CD4-positive, alpha-beta T cell treated with Interleukin-4 for 1 hour (primary cell): ENCODE measurements at regions not wholly inside any gene's neighbourhood (a gene's known extent, or its start where the extent isn't known, plus 50 kb on each side); places are given as distances from the start of the nearest gene placed in this dataset.
A peak's percentile ranks its signal among the peaks of the same experiment; 100 is the strongest.

Source experiments
- DNase-seq, 2 donors: peaks; one replicate each; pipeline ENCODE4 v3.0.0-alpha.2; 2020 to 2022

DNA sequence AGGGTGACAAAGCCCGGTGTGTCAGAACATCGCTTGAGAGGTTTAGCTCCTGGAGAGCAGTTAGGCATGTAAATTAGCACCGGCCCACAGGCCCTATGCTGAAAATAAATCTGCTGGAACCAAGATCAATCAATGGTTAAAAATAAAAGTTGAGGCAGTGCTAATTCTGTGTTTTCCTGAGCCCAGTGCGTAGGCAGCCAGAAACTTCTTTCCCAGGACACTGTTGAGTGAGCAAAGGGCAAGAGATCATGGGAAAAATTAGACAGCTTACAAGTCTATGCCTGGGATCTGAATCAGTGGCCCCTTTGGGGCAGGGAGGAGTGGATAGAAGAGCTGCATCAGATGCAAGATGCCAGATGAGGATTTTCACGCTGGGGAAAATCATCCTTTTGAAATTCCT, 539.2 kb downstream of the BUD13 start:
- DNase-seq = no peak

DNA sequence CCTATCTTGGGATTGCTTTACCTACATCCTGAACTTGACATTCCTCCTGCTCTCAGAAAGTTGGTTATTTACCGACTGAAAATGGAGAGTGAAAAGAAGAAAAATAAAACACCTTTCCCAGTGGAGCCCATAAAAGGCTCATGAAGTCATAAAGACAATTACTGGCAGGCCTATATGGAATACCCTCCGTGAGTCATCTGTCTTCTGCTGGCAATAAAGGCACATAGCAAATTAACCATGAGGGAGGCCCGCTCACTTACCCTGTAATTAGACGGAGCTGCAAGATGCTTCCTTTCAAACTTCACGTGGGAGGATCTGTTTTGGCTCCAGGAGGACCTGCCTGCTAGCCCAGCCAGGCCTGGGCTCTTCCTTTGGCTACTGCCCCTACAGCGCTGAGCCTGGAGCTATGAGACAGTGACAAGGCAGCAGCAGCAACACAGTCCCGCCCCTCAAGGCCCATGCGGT, 540.4 kb downstream of the BUD13 start:
- no peak for DNase-seq

DNA sequence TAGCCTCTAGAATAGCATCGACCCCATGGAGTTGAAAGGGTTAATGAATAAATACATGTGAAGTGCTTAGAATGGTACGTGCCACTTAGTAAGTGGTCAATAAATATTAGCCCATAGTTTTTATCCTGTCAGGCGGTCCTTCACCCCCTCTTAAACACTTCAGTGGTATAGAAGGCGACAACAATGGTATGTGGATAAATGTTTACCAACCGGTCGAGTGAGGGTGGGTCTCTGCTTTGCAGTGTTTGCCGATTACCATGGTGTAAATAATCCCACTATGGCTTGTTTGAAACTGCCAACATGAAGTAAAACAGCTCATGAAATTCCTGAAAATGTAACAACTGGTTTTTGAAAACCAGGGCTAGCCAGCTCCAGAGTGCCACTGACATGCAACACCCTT, 541.2 kb downstream of the BUD13 start:
- DNase-seq = no peak

- no peak for DNase-seq
Measured at GRCh38 chr11:116230438-116230837, 542.3 kb downstream of the BUD13 start.

GRCh38 chr11:116229236-116229970, 543.4 kb downstream of the BUD13 start:
- DNase-seq = no peak

DNA sequence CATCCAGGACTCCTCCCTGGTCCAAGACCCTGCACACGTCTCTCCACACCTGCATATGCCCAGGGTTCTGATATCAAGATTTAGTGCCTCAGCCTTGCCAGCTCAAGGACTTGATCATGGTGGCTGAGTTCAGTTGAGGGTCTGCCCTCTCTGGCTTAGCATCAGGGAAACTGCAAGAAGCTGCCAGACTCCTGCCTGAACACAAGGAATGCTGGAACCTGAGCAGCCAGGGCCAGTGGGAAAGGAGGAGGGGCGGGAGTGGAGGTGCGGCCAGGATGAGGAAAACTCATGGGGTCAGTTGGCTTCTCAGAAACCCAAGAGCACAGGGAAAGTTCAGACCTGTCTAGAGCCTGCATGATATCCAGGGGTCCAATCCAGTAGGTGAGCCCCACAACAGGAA, 546.1 kb downstream of the BUD13 start:
- no peak for DNase-seq

DNA sequence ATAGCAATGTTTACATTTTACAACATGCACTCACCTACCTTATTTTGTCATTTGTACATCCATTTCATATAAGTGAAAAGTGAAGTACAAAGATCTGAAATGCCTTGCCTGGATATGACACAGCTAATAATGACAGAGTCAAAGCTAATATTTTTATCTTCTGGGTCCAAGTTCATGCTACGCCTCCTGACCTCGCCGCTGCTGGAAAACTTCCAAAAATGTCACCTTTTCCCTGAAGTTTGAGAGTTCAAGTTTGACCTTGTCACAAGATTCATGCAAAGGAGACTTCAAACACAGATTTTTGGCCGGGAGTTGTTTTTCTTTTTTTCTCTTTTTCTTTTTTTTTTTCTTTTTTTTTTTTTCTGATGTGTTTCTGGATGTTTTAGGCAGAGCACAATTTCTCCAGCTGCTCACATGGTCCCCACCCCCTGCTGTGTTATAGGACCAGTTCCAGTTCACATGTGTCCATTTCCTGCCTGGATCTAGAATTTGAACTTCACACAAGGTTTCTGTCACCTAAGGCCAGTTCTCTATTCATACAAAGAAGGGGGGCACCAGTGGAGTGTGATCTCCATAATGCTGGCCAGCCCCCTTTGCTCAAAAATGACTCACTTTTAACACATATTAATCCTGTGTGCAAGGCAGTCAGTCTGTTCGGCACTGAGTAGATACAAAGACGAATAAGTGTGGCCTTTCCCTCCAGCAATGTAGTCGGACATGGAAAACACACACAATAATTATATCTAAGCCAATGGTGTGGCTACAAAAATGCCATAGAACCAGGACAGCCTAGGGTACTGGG, 546.8 kb downstream of the BUD13 start:
- DNase-seq = no peak

GRCh38 chr11:116225236-116225635, 547.6 kb downstream of the BUD13 start:
- no peak for DNase-seq

GRCh38 chr11:116224889-116225200, 547.9 kb downstream of the BUD13 start:
- no peak for DNase-seq

DNA sequence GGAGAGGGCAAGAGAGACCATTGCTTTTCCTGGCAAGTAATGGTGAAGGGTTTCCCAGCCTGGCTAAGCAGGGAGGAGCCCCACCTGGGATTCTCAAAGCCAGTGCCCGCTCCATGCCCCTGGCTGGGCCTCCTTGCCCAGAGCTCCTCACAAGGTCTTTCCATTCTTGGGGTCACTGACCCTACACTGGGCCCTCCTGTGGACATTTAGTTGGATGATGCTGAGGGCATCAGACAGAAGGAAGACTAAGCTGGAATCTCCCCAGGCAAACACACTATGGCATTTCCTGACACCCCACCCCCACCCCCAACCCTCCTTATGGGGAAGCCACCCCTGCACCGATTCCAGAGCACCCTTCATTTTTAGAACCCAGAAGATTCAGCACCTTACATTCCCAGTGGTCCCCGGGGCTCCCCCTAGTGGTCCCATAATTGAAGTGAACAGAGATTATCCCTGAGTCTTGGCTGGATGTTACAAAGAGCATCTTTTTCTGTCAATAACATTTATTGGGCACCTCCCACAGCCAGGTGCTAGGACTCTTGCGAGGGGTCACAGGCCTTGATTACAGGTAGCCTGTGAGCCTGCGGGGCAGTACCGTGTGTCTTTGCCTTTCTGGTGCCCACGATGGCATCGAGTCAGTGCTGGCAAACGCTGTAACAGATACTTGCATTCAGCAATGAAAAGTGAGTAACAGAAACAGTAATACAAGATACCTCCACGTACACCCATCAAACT, 548.5 kb downstream of the BUD13 start:
- peak in 1 of 2 donors; percentile 28 for DNase-seq

GRCh38 chr11:116221351-116221750, 551.4 kb downstream of the BUD13 start:
- no peak for DNase-seq

GRCh38 chr11:116219171-116219635, 553.6 kb downstream of the BUD13 start:
- DNase-seq = no peak

- no peak for DNase-seq
Measured at GRCh38 chr11:116217441-116217840, 555.3 kb downstream of the BUD13 start.

GRCh38 chr11:116217006-116217405, 555.8 kb downstream of the BUD13 start:
- DNase-seq = peak in 1 of 2 donors; percentile 5

DNA sequence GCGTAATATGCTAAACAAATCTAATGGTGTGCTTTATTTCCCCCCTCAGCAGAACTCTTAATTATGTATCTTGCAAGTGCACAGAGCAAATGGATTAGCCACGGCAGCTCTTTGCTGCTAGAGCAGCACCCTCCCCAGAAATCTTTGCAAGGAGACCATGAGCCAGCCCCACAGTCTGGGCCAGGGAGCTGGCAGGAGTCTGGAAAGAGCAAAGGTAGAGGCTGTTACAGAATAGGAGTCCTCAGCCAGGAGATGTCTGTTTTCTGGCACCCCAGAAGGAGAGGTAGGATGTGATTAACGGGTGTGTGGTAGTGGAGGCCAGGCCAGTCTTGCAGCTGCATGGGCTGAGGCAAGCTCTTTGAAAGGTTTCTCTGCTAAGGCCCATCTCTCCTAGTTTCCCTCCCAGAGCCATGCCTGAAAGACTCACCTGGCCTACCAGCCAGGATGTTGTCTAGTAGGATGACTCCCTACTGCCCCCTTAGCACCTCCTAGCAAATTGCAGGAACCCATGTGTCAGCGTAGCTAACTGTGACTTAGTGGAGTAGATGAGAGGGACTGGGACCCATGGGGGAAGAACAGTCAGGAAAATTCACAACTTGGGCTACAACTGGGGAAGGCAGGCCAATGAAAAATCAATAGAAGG, 557.2 kb downstream of the BUD13 start:
- no peak for DNase-seq

DNA sequence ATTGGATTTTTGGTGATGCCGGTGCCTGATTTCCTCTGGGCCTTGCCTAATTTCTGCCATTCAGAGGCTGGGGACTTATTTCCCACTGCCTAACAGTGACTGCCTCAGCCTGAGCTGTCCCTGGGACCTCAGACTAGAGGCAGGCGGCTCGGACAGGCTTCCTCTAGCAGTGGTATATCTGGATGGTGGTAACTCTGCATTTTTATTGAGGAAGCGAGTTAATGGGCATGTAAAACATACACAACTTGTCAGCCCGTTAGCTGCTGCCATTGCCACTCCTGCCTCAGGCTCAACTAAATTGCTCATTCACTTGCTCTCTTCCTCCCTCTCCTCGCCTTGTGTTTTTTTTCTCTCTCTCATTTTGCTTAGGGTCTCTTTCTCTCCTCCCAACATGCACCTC, 561.6 kb downstream of the BUD13 start:
- DNase-seq = no peak

DNA sequence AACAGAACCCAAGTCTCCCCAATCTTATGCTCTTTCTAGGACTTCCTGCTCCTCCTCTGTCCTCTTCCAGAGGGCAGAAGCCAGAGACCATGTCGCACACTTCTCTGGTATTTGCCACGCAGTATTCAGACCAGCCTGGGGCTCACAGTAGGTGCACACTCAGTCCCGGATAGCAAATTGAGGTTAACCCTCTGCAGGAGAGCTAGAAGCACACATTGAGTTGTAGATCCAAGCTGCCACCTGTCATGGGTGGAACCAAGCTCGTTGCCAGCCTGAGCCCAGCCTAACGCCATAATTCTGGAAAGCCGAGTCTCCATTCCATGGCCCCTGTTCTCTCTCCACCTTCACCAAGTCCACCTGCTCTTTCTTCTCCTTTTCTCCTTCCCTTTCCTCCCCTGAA, 562.1 kb downstream of the BUD13 start:
- DNase-seq = no peak

DNA sequence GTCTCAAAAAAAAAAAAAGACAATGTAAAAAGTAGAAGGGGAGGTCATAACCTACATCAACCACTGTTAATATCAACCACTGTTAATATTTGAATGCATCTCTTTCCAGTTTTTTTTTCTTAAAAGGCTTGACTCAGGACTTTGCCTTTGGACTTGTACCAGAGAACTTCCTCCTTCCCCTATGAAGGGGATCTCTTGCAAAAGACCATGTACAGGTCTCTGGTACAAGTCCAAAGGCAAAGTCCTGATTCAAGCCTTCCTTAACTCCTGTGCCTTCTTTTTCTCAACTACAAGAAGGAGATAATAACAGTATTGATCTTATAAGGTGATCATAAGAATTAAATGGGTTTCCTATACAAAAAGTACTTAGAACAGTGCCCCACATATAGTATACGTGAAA, 563.5 kb downstream of the BUD13 start:
- DNase-seq = no peak

DNA sequence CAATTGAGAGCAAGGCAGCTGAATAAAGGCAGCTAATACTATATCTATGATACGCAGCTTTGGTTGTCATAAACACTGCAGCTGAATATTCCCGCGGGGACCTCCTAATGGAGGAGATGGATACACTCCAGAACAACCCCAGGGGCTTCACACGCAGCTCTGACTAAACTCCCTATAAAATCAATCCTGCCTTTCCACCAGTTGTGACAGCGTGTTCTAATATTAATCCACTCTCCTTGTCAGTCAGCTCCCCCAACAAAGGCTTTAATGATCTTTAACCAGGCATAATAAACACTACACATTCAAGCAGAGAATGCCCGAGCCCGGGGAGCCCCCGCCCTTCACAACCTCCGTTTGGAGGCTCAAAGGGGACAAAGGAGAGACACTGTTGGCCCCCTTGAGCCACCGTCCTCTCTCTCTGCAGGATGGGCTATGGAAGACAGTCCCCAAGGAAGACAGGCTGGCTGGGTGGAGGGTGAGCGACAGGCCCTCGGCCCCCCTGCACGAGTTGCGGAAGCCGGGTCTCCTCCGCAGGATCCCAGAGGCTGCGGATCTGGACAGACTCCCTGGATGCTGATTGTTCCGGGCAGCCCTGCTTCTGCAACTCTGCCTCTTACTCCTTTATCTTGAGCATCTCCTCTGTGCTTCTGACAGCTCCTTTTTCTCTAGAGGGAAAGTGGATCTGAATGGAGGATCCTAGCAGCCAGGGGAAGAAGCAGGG, 565.2 kb downstream of the BUD13 start:
- DNase-seq = no peak

DNA sequence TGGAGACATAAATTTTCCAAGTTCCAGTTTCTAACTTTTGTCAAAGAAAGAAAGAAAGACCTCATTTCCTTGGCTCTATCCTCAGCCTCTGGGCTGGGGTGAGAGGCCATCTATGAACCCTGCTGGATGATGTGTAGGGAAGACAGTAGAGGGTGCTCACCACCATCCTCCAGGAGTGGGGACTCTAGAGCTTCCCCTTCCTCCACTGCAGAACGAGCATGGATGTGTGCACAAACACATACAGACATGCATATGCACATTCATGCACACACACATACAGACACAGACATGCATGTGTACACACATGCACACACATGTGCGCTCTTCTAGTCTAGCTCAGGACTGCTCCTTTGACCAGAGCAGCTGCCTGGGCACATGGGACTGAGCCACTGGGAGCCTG, 565.8 kb downstream of the BUD13 start:
- DNase-seq = no peak

DNA sequence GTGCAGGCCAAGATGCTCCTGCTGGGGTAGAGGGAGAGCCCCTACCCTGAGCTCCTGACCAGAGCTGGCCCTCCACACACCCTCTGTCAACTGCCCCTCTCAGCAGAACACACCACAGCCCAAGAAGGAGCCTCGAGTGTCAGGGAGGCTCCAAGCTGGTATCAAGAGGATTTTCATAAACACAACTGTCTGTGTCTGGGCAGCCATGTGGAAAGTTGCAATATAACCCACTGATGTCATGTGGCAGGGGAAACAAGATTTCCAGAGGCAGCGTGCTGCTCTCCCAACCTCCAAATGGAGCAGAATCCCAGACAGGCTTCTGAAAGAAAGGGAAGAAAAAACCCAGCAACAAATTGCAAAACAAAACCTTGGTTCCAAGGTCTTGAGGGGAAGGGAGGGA, 569.9 kb downstream of the BUD13 start:
- DNase-seq = no peak

- DNase-seq = no peak
Measured at GRCh38 chr11:116200564-116200963, 572.2 kb downstream of the BUD13 start.

DNA sequence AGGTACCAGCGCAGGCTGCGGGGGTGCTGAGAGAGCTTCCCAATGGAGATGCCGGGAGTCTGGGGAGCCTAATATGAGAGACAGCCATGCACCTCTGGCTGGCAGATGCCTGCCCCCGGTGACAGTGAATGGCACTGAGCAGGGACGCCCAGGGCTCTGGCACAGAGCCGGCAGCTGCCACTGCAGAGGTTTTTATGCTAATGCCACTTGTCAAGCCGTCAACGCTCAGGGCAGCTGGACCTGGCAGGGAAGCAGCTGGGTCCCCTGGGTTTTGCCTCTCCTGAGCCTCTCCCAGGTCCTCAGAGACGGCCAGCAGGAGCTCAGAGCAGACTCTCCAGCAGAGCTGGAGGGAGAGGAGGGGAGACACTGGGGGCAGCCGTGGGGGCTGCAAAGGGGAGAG, 573.6 kb downstream of the BUD13 start:
- DNase-seq = no peak
